ENCODE measurements at regions not wholly inside any gene's neighbourhood (a gene's known extent, or its start where the extent isn't known, plus 50 kb on each side); places are given as distances from the start of the nearest gene placed in this dataset.
A peak's percentile ranks its signal among the peaks of the same experiment; 100 is the strongest.

DNA sequence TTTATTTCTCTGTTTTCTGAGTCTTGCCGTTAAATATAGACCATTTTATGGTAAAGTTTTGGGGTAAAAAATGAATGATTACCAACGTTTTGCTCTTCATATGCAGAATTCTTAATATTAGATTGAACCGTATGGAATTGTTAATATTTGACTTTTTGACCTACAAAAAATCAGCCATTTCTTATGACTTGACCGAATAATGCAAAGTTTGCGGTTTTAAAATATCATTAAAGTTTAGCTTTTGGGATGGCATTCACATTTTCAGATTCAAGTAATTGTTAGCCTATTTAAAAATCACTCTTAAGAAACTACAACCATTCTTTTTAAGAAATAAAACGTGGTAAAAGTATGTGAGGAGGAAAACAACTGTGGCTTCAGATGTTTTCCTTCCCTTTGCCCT is 138.0 kb downstream of the HAUS1 start:
- no peak overlapping the region for H3K27ac Mint-ChIP-seq
- H3K4me3 Mint-ChIP-seq, result no peak overlapping the region
- H3K27me3 Mint-ChIP-seq, result no peaks in the 10 kb centered on the region
- no peak for ATAC-seq (ENCODE audit: low read depth)
- intact Hi-C loops (cut with micrococcal nuclease), result no loop called here
- H3K4me1 Mint-ChIP-seq, result peaks cover 17% of the 10 kb centered on the region
- no peaks in the 10 kb centered on the region for H3K9me3 Mint-ChIP-seq
- CTCF ChIA-PET, result interaction anchor here (1.1 kb wide), 1 partner anchor 8 kb away, joined by 3 read pairs; no protein-coding TSS in a partner anchor
- TF ChIP-seq, protein P1, sequence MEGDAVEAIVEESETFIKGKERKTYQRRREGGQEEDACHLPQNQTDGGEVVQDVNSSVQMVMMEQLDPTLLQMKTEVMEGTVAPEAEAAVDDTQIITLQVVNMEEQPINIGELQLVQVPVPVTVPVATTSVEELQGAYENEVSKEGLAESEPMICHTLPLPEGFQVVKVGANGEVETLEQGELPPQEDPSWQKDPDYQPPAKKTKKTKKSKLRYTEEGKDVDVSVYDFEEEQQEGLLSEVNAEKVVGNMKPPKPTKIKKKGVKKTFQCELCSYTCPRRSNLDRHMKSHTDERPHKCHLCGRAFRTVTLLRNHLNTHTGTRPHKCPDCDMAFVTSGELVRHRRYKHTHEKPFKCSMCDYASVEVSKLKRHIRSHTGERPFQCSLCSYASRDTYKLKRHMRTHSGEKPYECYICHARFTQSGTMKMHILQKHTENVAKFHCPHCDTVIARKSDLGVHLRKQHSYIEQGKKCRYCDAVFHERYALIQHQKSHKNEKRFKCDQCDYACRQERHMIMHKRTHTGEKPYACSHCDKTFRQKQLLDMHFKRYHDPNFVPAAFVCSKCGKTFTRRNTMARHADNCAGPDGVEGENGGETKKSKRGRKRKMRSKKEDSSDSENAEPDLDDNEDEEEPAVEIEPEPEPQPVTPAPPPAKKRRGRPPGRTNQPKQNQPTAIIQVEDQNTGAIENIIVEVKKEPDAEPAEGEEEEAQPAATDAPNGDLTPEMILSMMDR (IDR thresholded peaks at IDR 0.05), result no peak
- no peak for DNase-seq
- POLR2A ChIA-PET, result no interaction called here
- peaks cover 16% of the 10 kb centered on the region for H3K36me3 Mint-ChIP-seq (ENCODE audit: low read depth)

- DNase-seq, result no peak
- TF ChIP-seq, protein P1 (IDR thresholded peaks at IDR 0.05), result no peak
- H3K4me3 Mint-ChIP-seq, result no peak overlapping the region
- H3K4me1 Mint-ChIP-seq, result peaks cover 20% of the 10 kb centered on the region
- H3K27me3 Mint-ChIP-seq, result no peaks in the 10 kb centered on the region
- intact Hi-C loops (cut with micrococcal nuclease), result no loop called here
- ChIA-PET CTCF (interaction anchor here (1.1 kb wide), 1 partner anchor 70 kb away, joined by 3 read pairs; a partner anchor contains a TSS), POLR2A (interaction anchor here (0.5 kb wide), 1 partner anchor 24 kb away, joined by 4 read pairs; no protein-coding TSS in a partner anchor)
- H3K9me3 Mint-ChIP-seq, result no peaks in the 10 kb centered on the region
- ATAC-seq (ENCODE audit: low read depth), result no peak
- H3K27ac Mint-ChIP-seq, result no peak overlapping the region
- H3K36me3 Mint-ChIP-seq (ENCODE audit: low read depth), result peaks cover 12% of the 10 kb centered on the region
These were observed 138.9 kb downstream of the HAUS1 start for GRCh38 chr18:46243095-46243494.

DNA sequence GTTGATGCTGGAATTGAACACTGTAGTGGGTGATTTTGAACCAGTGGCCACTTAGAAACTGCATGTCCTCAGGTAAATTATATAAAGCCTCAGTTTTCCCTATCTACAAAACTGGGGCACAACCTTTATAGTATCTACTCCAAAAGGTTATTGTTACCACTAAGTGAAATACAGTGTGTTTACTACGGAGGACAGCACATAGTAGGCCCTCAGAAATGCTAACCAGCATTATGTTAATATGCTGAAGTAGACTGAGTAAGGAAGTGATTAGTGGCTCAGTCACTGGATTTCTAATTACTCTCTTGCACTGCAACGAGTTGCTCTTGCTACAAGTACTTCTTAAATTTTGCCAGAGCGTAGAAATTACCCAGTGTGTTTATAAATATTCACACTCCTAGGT is 139.5 kb downstream of the HAUS1 start:
- no peak for ATAC-seq (ENCODE audit: low read depth)
- Mint-ChIP-seq H3K9me3 (no peaks in the 10 kb centered on the region), H3K27me3 (no peaks in the 10 kb centered on the region), H3K27ac (no peak overlapping the region), H3K4me1 (peaks cover 25% of the 10 kb centered on the region), H3K4me3 (no peak overlapping the region), H3K36me3 (ENCODE audit: low read depth) (peaks cover 12% of the 10 kb centered on the region)
- DNase-seq, result no peak
- intact Hi-C loops (cut with micrococcal nuclease), result no loop called here
- POLR2A ChIA-PET, result no interaction called here
- CTCF ChIA-PET, result interaction anchor here (1.1 kb wide), 1 partner anchor 70 kb away, joined by 3 read pairs; a partner anchor contains a TSS
- TF ChIP-seq, protein P1 (IDR thresholded peaks at IDR 0.05), result no peak

DNA sequence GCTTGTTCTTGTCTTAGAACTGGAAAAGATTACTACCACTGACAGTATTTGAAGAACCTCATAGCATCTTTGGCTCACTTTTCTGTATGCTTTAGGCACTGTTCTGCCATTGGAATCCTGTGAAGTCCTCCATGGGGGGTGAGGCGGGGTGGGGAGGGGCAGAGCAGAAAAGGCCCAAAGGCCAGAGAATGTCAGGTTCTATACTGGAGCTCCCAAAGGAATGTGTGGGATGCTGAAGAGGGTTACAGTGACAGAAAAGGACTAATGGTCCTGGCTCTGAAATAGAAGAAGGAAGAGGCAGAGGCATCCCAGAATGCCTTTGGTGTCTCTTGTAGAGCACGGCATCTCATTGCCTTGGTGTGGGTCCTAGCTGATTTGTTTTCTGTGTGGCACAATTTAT is 141.9 kb downstream of the HAUS1 start:
- no peaks in the 10 kb centered on the region for H3K9me3 Mint-ChIP-seq
- no peak overlapping the region for H3K4me3 Mint-ChIP-seq
- ATAC-seq (ENCODE audit: low read depth) (no peak), DNase-seq (no peak)
- CTCF ChIA-PET, result interaction anchor here (1.1 kb wide), 1 partner anchor 35 kb away, joined by 3 read pairs; no protein-coding TSS in a partner anchor
- TF ChIP-seq, protein P1 (IDR thresholded peaks at IDR 0.05), result no peak
- peaks cover 6% of the 10 kb centered on the region for H3K36me3 Mint-ChIP-seq (ENCODE audit: low read depth)
- no peaks in the 10 kb centered on the region for H3K27me3 Mint-ChIP-seq
- intact Hi-C loops (cut with micrococcal nuclease), result no loop called here
- H3K4me1 Mint-ChIP-seq, result peaks cover 41% of the 10 kb centered on the region
- no peak overlapping the region for H3K27ac Mint-ChIP-seq
- POLR2A ChIA-PET, result no interaction called here

- POLR2A ChIA-PET, result no interaction called here
- CTCF ChIA-PET, result interaction anchor here (1.7 kb wide), 1 partner anchor 74 kb away, joined by 7 read pairs; a partner anchor contains a TSS
- H3K4me1 Mint-ChIP-seq, result peaks cover 45% of the 10 kb centered on the region
These were observed 143.8 kb downstream of the HAUS1 start for GRCh38 chr18:46247942-46248341.

More at GRCh38 chr18:46247942-46248341, 143.8 kb downstream of the HAUS1 start:
- TF ChIP-seq, protein P1 (IDR thresholded peaks at IDR 0.05), result no peak
- Mint-ChIP-seq H3K36me3 (ENCODE audit: low read depth) (peaks cover 9% of the 10 kb centered on the region), H3K4me3 (no peak overlapping the region), H3K9me3 (no peaks in the 10 kb centered on the region), H3K27me3 (no peaks in the 10 kb centered on the region), H3K27ac (peak overlapping the region; percentile 94)
- intact Hi-C loops (cut with micrococcal nuclease), result no loop called here
- DNase-seq (no peak), ATAC-seq (ENCODE audit: low read depth) (no peak)

Data from activated B cell treated with CpG ODN at 0.5 μM for 24 hours (primary cell).